ENCODE measurements at regions not wholly inside any gene's neighbourhood (a gene's known extent, or its start where the extent isn't known, plus 50 kb on each side); places are given as distances from the start of the nearest gene placed in this dataset.

GRCh38 chr7:32395168-32395567 lies 95.0 kb downstream of the LSM5 start:
- no peaks in the 10 kb centered on the region for H3K36me3 ChIP-seq (ENCODE audit: control insufficient read depth, insufficient read depth, low read length)
- no peak overlapping the region for H3K27ac ChIP-seq (ENCODE audit: low read depth, low read length)
- H3K9me3 ChIP-seq (ENCODE audit: control insufficient read depth, insufficient read depth, low read length) = no peaks in the 10 kb centered on the region
- H3K27me3 ChIP-seq (ENCODE audit: control insufficient read depth, insufficient read depth, low read length) = no peaks in the 10 kb centered on the region
- no peaks in the 10 kb centered on the region for H3K4me1 ChIP-seq (ENCODE audit: control insufficient read depth, insufficient read depth, low read length)
- H3K4me3 ChIP-seq (ENCODE audit: low read depth, low read length) = no peak overlapping the region
- H3K9ac ChIP-seq (ENCODE audit: low read depth, low read length) = no peak overlapping the region

DNA sequence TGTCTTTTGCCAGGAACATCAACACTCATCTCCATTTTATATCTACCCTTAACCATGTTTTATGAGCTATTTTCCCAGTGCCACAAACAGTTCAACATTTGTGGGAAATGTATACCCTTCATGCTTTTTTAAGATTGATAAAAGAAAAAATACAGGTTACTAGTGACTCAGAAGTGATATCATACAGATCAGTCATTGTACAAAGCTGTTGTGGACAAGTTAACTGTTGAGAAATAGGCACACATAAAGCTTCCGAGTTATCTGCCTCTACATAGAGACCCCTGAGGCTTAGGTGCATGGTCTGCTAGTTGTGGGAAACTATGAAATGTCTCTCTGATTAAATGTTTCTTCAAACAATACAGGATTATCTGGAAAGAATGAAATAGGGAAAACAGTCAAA lies 96.3 kb downstream of the LSM5 start:
- no peak overlapping the region for H3K4me3 ChIP-seq (ENCODE audit: low read depth, low read length)
- H3K9ac ChIP-seq (ENCODE audit: low read depth, low read length) = no peak overlapping the region
- no peaks in the 10 kb centered on the region for H3K9me3 ChIP-seq (ENCODE audit: control insufficient read depth, insufficient read depth, low read length)
- H3K27me3 ChIP-seq (ENCODE audit: control insufficient read depth, insufficient read depth, low read length) = no peaks in the 10 kb centered on the region
- H3K4me1 ChIP-seq (ENCODE audit: control insufficient read depth, insufficient read depth, low read length) = no peaks in the 10 kb centered on the region
- no peaks in the 10 kb centered on the region for H3K36me3 ChIP-seq (ENCODE audit: control insufficient read depth, insufficient read depth, low read length)
- no peak overlapping the region for H3K27ac ChIP-seq (ENCODE audit: low read depth, low read length)

GRCh38 chr7:32390210-32390609 lies 100.0 kb downstream of the LSM5 start:
- no peaks in the 10 kb centered on the region for H3K36me3 ChIP-seq (ENCODE audit: control insufficient read depth, insufficient read depth, low read length)
- H3K9me3 ChIP-seq (ENCODE audit: control insufficient read depth, insufficient read depth, low read length) = no peaks in the 10 kb centered on the region
- H3K4me1 ChIP-seq (ENCODE audit: control insufficient read depth, insufficient read depth, low read length) = no peaks in the 10 kb centered on the region
- H3K9ac ChIP-seq (ENCODE audit: low read depth, low read length) = no peak overlapping the region
- no peak overlapping the region for H3K27ac ChIP-seq (ENCODE audit: low read depth, low read length)
- no peaks in the 10 kb centered on the region for H3K27me3 ChIP-seq (ENCODE audit: control insufficient read depth, insufficient read depth, low read length)
- H3K4me3 ChIP-seq (ENCODE audit: low read depth, low read length) = no peak overlapping the region

DNA sequence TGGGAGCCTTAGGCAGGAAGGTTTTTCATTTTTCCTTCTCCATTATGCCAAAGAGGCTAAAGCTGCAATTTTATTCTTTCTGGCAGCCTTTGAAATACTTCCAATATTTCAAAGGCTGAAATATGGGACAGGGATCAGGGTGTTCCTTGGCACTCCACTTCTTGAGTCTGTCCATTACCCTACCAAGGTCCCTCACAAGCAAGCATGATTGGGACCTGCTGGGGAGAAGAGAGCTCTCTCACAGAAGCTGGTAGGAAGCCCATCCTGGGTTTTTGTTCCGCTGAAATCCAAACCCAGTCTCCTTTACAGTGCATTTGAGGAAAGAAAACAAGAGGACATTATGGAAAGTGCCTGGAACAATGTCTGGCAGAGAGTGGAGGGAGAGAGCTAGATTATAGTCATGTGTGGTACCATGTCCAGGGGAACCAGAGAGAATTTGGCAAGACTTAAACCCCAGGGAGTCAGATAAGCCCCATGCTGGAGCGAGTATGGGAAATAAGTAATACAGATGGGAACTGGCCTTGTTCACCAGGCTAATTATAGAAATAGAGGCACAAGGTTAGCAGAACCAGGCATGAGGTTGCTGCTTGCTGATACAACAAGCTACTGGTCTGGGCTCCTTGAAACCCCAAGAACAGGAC lies 104.7 kb downstream of the LSM5 start:
- H3K27me3 ChIP-seq (ENCODE audit: control insufficient read depth, insufficient read depth, low read length) = no peaks in the 10 kb centered on the region
- H3K27ac ChIP-seq (ENCODE audit: low read depth, low read length) = no peak overlapping the region
- no peaks in the 10 kb centered on the region for H3K4me1 ChIP-seq (ENCODE audit: control insufficient read depth, insufficient read depth, low read length)
- no peaks in the 10 kb centered on the region for H3K9me3 ChIP-seq (ENCODE audit: control insufficient read depth, insufficient read depth, low read length)
- no peak overlapping the region for H3K4me3 ChIP-seq (ENCODE audit: low read depth, low read length)
- no peak overlapping the region for H3K9ac ChIP-seq (ENCODE audit: low read depth, low read length)
- H3K36me3 ChIP-seq (ENCODE audit: control insufficient read depth, insufficient read depth, low read length) = no peaks in the 10 kb centered on the region

GRCh38 chr7:32381024-32381601 lies 109.1 kb downstream of the LSM5 start:
- Histone ChIP-seq H3K4me3 (ENCODE audit: low read depth, low read length) (no peak overlapping the region), H3K36me3 (ENCODE audit: control insufficient read depth, insufficient read depth, low read length) (no peaks in the 10 kb centered on the region), H3K4me1 (ENCODE audit: control insufficient read depth, insufficient read depth, low read length) (peaks cover 9% of the 10 kb centered on the region; the same call in 1 of the 2 replicates), H3K9ac (ENCODE audit: low read depth, low read length) (no peak overlapping the region), H3K27me3 (ENCODE audit: control insufficient read depth, insufficient read depth, low read length) (no peaks in the 10 kb centered on the region), H3K9me3 (ENCODE audit: control insufficient read depth, insufficient read depth, low read length) (no peaks in the 10 kb centered on the region), H3K27ac (ENCODE audit: low read depth, low read length) (no peak overlapping the region)

- Histone ChIP-seq H3K36me3 (ENCODE audit: control insufficient read depth, insufficient read depth, low read length) (no peaks in the 10 kb centered on the region), H3K4me3 (ENCODE audit: low read depth, low read length) (no peak overlapping the region), H3K4me1 (ENCODE audit: control insufficient read depth, insufficient read depth, low read length) (peaks cover 9% of the 10 kb centered on the region; the same call in 1 of the 2 replicates), H3K27me3 (ENCODE audit: control insufficient read depth, insufficient read depth, low read length) (no peaks in the 10 kb centered on the region), H3K9ac (ENCODE audit: low read depth, low read length) (no peak overlapping the region), H3K27ac (ENCODE audit: low read depth, low read length) (no peak overlapping the region), H3K9me3 (ENCODE audit: control insufficient read depth, insufficient read depth, low read length) (no peaks in the 10 kb centered on the region)
These were observed 110.6 kb downstream of the LSM5 start for GRCh38 chr7:32379510-32380112.

DNA sequence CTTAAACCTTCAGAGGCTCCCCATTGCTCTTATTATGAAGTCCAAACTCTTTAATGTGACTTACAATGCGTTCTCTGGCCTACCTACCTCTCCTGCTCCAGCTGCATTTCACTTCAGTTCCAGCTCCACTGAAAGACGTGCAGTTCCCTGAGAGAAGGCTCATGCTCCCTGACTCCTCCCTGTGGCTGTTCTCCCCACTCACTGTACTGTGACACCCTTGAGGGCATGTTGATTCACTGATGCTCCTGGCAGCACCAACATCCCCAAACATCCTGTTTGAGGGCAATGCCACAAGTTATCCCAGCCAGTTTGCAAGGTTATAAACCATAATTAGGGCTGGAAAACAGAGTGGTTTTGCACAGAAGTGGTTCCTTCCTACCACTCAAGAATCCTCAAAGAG lies 111.2 kb downstream of the LSM5 start:
- no peaks in the 10 kb centered on the region for H3K27me3 ChIP-seq (ENCODE audit: control insufficient read depth, insufficient read depth, low read length)
- H3K9me3 ChIP-seq (ENCODE audit: control insufficient read depth, insufficient read depth, low read length) = no peaks in the 10 kb centered on the region
- H3K9ac ChIP-seq (ENCODE audit: low read depth, low read length) = no peak overlapping the region
- no peaks in the 10 kb centered on the region for H3K36me3 ChIP-seq (ENCODE audit: control insufficient read depth, insufficient read depth, low read length)
- peaks cover 9% of the 10 kb centered on the region; the same call in 1 of the 2 replicates for H3K4me1 ChIP-seq (ENCODE audit: control insufficient read depth, insufficient read depth, low read length)
- no peak overlapping the region for H3K27ac ChIP-seq (ENCODE audit: low read depth, low read length)
- no peak overlapping the region for H3K4me3 ChIP-seq (ENCODE audit: low read depth, low read length)

DNA sequence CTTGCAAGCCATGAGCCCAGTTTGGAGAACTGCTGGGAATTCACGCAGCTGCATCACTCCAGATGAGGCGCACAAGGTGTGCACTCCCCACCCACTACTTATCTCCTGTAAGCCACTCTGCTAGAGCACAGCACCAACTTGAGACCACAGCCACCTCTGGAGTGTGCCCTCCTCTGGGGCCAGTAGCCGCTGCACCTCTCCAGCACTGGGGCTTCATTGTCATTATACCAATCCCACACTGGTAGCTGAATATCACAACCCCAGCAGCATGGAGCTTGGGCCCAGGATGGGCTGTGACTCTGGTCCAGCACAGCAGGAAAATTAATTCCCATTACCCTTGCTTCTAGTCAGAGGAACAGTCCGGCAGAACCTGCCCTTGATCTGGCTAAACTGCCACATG lies 125.6 kb downstream of the LSM5 start:
- Histone ChIP-seq H3K9me3 (ENCODE audit: control insufficient read depth, insufficient read depth, low read length) (no peaks in the 10 kb centered on the region), H3K27ac (ENCODE audit: low read depth, low read length) (no peak overlapping the region), H3K9ac (ENCODE audit: low read depth, low read length) (no peak overlapping the region), H3K4me3 (ENCODE audit: low read depth, low read length) (no peak overlapping the region), H3K27me3 (ENCODE audit: control insufficient read depth, insufficient read depth, low read length) (no peaks in the 10 kb centered on the region), H3K4me1 (ENCODE audit: control insufficient read depth, insufficient read depth, low read length) (no peaks in the 10 kb centered on the region), H3K36me3 (ENCODE audit: control insufficient read depth, insufficient read depth, low read length) (no peaks in the 10 kb centered on the region)

- H3K9ac ChIP-seq (ENCODE audit: low read depth, low read length) = no peak overlapping the region
- H3K4me3 ChIP-seq (ENCODE audit: low read depth, low read length) = no peak overlapping the region
- H3K27ac ChIP-seq (ENCODE audit: low read depth, low read length) = no peak overlapping the region
- no peaks in the 10 kb centered on the region for H3K9me3 ChIP-seq (ENCODE audit: control insufficient read depth, insufficient read depth, low read length)
- H3K4me1 ChIP-seq (ENCODE audit: control insufficient read depth, insufficient read depth, low read length) = no peaks in the 10 kb centered on the region
- H3K36me3 ChIP-seq (ENCODE audit: control insufficient read depth, insufficient read depth, low read length) = no peaks in the 10 kb centered on the region
- H3K27me3 ChIP-seq (ENCODE audit: control insufficient read depth, insufficient read depth, low read length) = no peaks in the 10 kb centered on the region
These were observed 130.1 kb downstream of the LSM5 start for GRCh38 chr7:32360127-32360526.

DNA sequence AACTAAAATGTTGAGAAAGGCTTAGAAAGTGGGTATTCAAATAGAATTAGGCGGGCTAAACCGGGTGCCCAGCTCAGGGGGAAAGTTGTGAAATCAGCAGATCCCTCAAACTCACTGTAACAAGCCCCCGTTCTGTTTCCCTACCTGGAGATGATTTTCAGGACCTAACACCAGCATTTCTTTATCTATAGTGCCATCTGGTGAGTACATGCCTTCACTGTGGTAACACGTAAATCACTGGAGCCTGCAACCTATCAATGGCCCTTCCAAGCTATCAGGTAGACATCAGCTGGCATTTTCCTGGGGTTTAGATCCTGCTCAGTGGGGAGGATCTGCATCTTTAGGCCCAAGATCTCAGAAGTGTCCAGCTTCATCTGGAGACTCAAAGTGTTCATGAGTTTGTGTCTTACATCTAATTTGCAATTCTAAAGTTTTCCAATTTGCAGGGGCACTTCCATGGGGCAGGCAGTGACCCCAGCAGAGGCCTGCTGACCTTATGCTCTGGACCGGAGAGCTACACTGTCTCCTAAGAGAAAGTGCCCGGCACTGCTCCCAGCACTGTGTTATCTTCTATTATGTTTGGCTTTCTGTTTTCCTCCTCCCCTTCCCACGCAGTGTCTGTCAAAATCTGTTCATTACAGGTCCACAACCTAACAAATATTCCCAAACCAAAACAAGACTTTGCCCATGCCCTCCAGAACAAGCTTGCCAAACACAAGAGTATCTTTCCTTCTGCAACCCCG lies 132.5 kb downstream of the LSM5 start:
- Histone ChIP-seq H3K9ac (ENCODE audit: low read depth, low read length) (no peak overlapping the region), H3K4me3 (ENCODE audit: low read depth, low read length) (no peak overlapping the region), H3K4me1 (ENCODE audit: control insufficient read depth, insufficient read depth, low read length) (no peaks in the 10 kb centered on the region), H3K9me3 (ENCODE audit: control insufficient read depth, insufficient read depth, low read length) (no peaks in the 10 kb centered on the region), H3K36me3 (ENCODE audit: control insufficient read depth, insufficient read depth, low read length) (no peaks in the 10 kb centered on the region), H3K27ac (ENCODE audit: low read depth, low read length) (no peak overlapping the region), H3K27me3 (ENCODE audit: control insufficient read depth, insufficient read depth, low read length) (no peaks in the 10 kb centered on the region)

Data from HUES48 (cell line).